ENCODE measurements at regions not wholly inside any gene's neighbourhood (a gene's known extent, or its start where the extent isn't known, plus 50 kb on each side); places are given as distances from the start of the nearest gene placed in this dataset.

GRCh38 chr5:166119506-166119905 lies 2171.9 kb upstream of the WWC1 start:
- TF ChIP-seq CTCF (IDR thresholded peaks at IDR 0.05) (no peak), POLR2A (IDR thresholded peaks at IDR 0.05) (no peak)

All from thyroid gland (tissue), 4 donors.